SK-N-SH treated with all-trans-retinoic acid at 6 μM for 48 hours (cell line): ENCODE measurements at regions not wholly inside any gene's neighbourhood (a gene's known extent, or its start where the extent isn't known, plus 50 kb on each side); places are given as distances from the start of the nearest gene placed in this dataset.

Experiments
- BACH2 ChIP-seq: fragments of 250-450 bp; sonication (Bioruptor Pico); IDR thresholded peaks from 2 replicates; pipeline ENCODE4 v1.9.0; 2021; ENCODE audit warnings: mild to moderate bottlenecking, borderline replicate concordance
- PPARA ChIP-seq: fragments of 250-450 bp; sonication (Bioruptor Pico); IDR thresholded peaks from 2 replicates; pipeline ENCODE4 v1.5.0; 2020; ENCODE audit warnings: mild to moderate bottlenecking, borderline replicate concordance
- TCF4 ChIP-seq: fragments of 250-450 bp; sonication (Bioruptor Pico); IDR thresholded peaks from 2 replicates; pipeline ENCODE4 v1.8.0; 2021; ENCODE audit warnings: mild to moderate bottlenecking, moderate library complexity, borderline replicate concordance
- ZFP3 ChIP-seq: fragments of 250-450 bp; sonication (Bioruptor Pico); IDR thresholded peaks from 2 replicates; pipeline ENCODE4 v1.5.0; 2020; ENCODE audit warnings: mild to moderate bottlenecking, moderate library complexity
- TF ChIP-seq, protein P1 (sequence below): fragments of 250-450 bp; sonication (Bioruptor Pico); IDR thresholded peaks from 2 replicates; pipeline ENCODE4 v1.5.1; 2021; ENCODE audit warnings: mild to moderate bottlenecking, moderate library complexity

DNA sequence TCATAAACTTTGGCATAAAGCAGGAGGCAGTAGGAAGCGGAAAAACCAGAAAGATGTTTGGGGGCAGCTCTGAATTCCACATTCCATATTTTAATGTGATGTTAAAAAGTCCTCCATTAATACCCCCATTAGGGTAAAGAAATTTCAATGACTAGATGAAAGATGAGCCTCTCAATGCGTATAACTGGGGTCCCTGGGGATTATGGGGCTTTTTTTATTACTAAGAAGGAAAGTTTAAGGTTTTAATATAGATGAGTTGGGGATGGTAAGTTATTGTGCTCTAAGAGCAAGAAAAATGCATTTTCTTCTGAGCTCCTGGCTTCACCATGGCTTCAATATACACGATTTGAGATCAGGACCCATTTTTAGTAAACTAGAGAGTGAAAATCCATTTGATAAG, 321.9 kb downstream of the CDK5RAP2 start:
- TF ChIP-seq BACH2 (no peak), ZFP3 (CRISPR knock-in tag) (no peak), PPARA (CRISPR knock-in tag) (no peak), TCF4 (CRISPR knock-in tag) (no peak)
- TF ChIP-seq, protein P1, sequence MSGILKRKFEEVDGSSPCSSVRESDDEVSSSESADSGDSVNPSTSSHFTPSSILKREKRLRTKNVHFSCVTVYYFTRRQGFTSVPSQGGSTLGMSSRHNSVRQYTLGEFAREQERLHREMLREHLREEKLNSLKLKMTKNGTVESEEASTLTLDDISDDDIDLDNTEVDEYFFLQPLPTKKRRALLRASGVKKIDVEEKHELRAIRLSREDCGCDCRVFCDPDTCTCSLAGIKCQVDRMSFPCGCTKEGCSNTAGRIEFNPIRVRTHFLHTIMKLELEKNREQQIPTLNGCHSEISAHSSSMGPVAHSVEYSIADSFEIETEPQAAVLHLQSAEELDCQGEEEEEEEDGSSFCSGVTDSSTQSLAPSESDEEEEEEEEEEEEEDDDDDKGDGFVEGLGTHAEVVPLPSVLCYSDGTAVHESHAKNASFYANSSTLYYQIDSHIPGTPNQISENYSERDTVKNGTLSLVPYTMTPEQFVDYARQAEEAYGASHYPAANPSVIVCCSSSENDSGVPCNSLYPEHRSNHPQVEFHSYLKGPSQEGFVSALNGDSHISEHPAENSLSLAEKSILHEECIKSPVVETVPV, result no peak
